MM.1S (cell line): ENCODE measurements at regions not wholly inside any gene's neighbourhood (a gene's known extent, or its start where the extent isn't known, plus 50 kb on each side); places are given as distances from the start of the nearest gene placed in this dataset.

Source experiments
- DNase-seq: peaks from one replicate; pipeline ENCODE4 v3.0.0-alpha.2; 2015
- H2AFZ ChIP-seq: fragments of 300-600 bp; sonication (generic); 2 replicates; pipeline ENCODE4 v1.6.0; 2016; ENCODE audit warnings: antibody characterized with exemption, low read length
- H3F3A ChIP-seq: fragments of 300-600 bp; sonication (generic); 2 replicates; pipeline ENCODE4 v1.6.1; 2016; ENCODE audit warnings: mild to moderate bottlenecking, antibody characterized with exemption, low read length, moderate library complexity, mixed read lengths; ENCODE audit not compliant: insufficient read depth
- H3K27ac ChIP-seq: fragments of 300-600 bp; sonication (generic); 2 replicates; pipeline ENCODE4 v1.5.1; 2016; ENCODE audit warnings: mild to moderate bottlenecking, low read length
- H3K27me3 ChIP-seq: fragments of 300-600 bp; sonication (generic); replicated peaks from 2 replicates; pipeline ENCODE4 v1.6.0; 2016; ENCODE audit warnings: low read length; ENCODE audit not compliant: insufficient read depth
- H3K36me3 ChIP-seq: fragments of 300-600 bp; sonication (generic); replicated peaks from 2 replicates; pipeline ENCODE4 v1.6.1; 2016; ENCODE audit warnings: mild to moderate bottlenecking, low read length, mixed read lengths; ENCODE audit not compliant: insufficient read depth
- H3K4me1 ChIP-seq: fragments of 300-600 bp; sonication (generic); 2 replicates; pipeline ENCODE4 v1.6.1; 2016; ENCODE audit warnings: low read length, mixed read lengths
- H3K4me2 ChIP-seq: fragments of 300-600 bp; sonication (generic); 2 replicates; pipeline ENCODE4 v1.6.0; 2016; ENCODE audit warnings: low read depth, low read length
- H3K4me3 ChIP-seq: fragments of 300-600 bp; sonication (generic); 2 replicates; pipeline ENCODE4 v1.5.1; 2016; ENCODE audit warnings: low read length, mixed read lengths
- H3K79me2 ChIP-seq: fragments of 300-600 bp; sonication (generic); 2 replicates; pipeline ENCODE4 v1.6.1; 2016; ENCODE audit warnings: mixed run types, low read length, mixed read lengths
- H3K9ac ChIP-seq: fragments of 300-600 bp; sonication (generic); 2 replicates; pipeline ENCODE4 v1.6.1; 2016; ENCODE audit warnings: low read length, mixed read lengths
- H3K9me2 ChIP-seq: fragments of 300-600 bp; sonication (generic); replicated peaks from 2 replicates; pipeline ENCODE4 v1.6.1; 2016; ENCODE audit warnings: mild to moderate bottlenecking, low read length, mixed read lengths; ENCODE audit not compliant: insufficient read depth
- H3K9me3 ChIP-seq: fragments of 300-600 bp; sonication (generic); replicated peaks from 2 replicates; pipeline ENCODE4 v1.6.1; 2016; ENCODE audit warnings: mild to moderate bottlenecking, low read length, mixed read lengths; ENCODE audit not compliant: insufficient read depth
- H4K20me1 ChIP-seq: fragments of 300-600 bp; sonication (generic); 2 replicates; pipeline ENCODE4 v1.6.1; 2016; ENCODE audit warnings: mild to moderate bottlenecking, low read length, moderate library complexity, mixed read lengths; ENCODE audit not compliant: insufficient read depth
- CTCF ChIP-seq: fragments of 300-600 bp; sonication (generic); IDR thresholded peaks from 2 replicates; pipeline ENCODE4 v1.5.1; 2016; ENCODE audit warnings: antibody characterized with exemption, low read length, mixed read lengths
- EZH2 ChIP-seq: fragments of 300-600 bp; sonication (generic); optimal IDR thresholded peaks from 2 replicates; pipeline ENCODE3; 2017; ENCODE audit warnings: low read depth, mild to moderate bottlenecking, antibody characterized with exemption, low read length, mixed read lengths
- EZH2phosphoT487 ChIP-seq: fragments of 300-600 bp; sonication (generic); IDR thresholded peaks from 2 replicates; pipeline ENCODE4 v1.6.1; 2018; ENCODE audit warnings: antibody characterized with exemption, low read length

- Histone ChIP-seq H2AFZ (no peak overlapping the region), H3K4me2 (no peak overlapping the region), H3K27me3 (peaks cover 37% of the 10 kb centered on the region), H3K9me3 (no peaks in the 10 kb centered on the region), H3K79me2 (no peaks in the 10 kb centered on the region), H3K4me3 (no peak overlapping the region), H3K4me1 (no peaks in the 10 kb centered on the region), H4K20me1 (no peaks in the 10 kb centered on the region), H3K27ac (no peak overlapping the region), H3K36me3 (no peaks in the 10 kb centered on the region), H3K9me2 (no peaks in the 10 kb centered on the region), H3F3A (no peaks in the 10 kb centered on the region), H3K9ac (no peak overlapping the region)
- no peak for DNase-seq
- TF ChIP-seq EZH2: no peak
- TF ChIP-seq EZH2phosphoT487: no peak
- no peak for TF ChIP-seq CTCF
Measured at GRCh38 chr17:431494-431893, 78.9 kb upstream of the RPH3AL start.

- Histone ChIP-seq H2AFZ (no peak overlapping the region), H3K27ac (no peak overlapping the region), H3F3A (no peaks in the 10 kb centered on the region), H3K79me2 (no peaks in the 10 kb centered on the region), H3K9ac (no peak overlapping the region), H3K9me3 (no peaks in the 10 kb centered on the region), H3K4me2 (no peak overlapping the region), H4K20me1 (no peaks in the 10 kb centered on the region), H3K36me3 (no peaks in the 10 kb centered on the region), H3K4me1 (no peaks in the 10 kb centered on the region), H3K27me3 (peaks cover 35% of the 10 kb centered on the region), H3K9me2 (no peaks in the 10 kb centered on the region), H3K4me3 (no peak overlapping the region)
- no peak for DNase-seq
- TF ChIP-seq EZH2phosphoT487 (no peak), CTCF (no peak), EZH2 (no peak)
Measured at GRCh38 chr17:429589-429988, 77.0 kb upstream of the RPH3AL start.

- H3K9ac ChIP-seq: no peak overlapping the region
- H3K4me3 ChIP-seq: no peak overlapping the region
- no peaks in the 10 kb centered on the region for H3K4me1 ChIP-seq
- no peak overlapping the region for H3K27ac ChIP-seq
- no peak overlapping the region for H2AFZ ChIP-seq
- no peaks in the 10 kb centered on the region for H3K9me3 ChIP-seq
- H3K79me2 ChIP-seq: no peaks in the 10 kb centered on the region
- H3K36me3 ChIP-seq: no peaks in the 10 kb centered on the region
- no peaks in the 10 kb centered on the region for H3K9me2 ChIP-seq
- no peaks in the 10 kb centered on the region for H3F3A ChIP-seq
- H3K27me3 ChIP-seq: peaks cover 42% of the 10 kb centered on the region
- no peak overlapping the region for H3K4me2 ChIP-seq
- H4K20me1 ChIP-seq: no peaks in the 10 kb centered on the region
- no peak for DNase-seq
- no peak for TF ChIP-seq EZH2phosphoT487
- no peak for TF ChIP-seq EZH2
- TF ChIP-seq CTCF: no peak
Measured at GRCh38 chr17:428414-428813, 75.8 kb upstream of the RPH3AL start.

- Histone ChIP-seq H3K4me3 (no peak overlapping the region), H3K9me2 (no peaks in the 10 kb centered on the region), H3K27ac (no peak overlapping the region), H4K20me1 (no peaks in the 10 kb centered on the region), H3K79me2 (no peaks in the 10 kb centered on the region), H3K27me3 (peaks cover 45% of the 10 kb centered on the region), H2AFZ (no peak overlapping the region), H3K4me1 (no peaks in the 10 kb centered on the region), H3K9ac (no peak overlapping the region), H3K4me2 (no peak overlapping the region), H3K9me3 (no peaks in the 10 kb centered on the region), H3F3A (no peaks in the 10 kb centered on the region), H3K36me3 (no peaks in the 10 kb centered on the region)
- TF ChIP-seq CTCF (no peak), EZH2phosphoT487 (no peak), EZH2 (no peak)
- DNase-seq: no peak
Measured at GRCh38 chr17:427891-428290, 75.3 kb upstream of the RPH3AL start.
